ENCODE measurements at regions not wholly inside any gene's neighbourhood (a gene's known extent, or its start where the extent isn't known, plus 50 kb on each side); places are given as distances from the start of the nearest gene placed in this dataset.
"Not testable (repeated sequence)": the region's sequence is repeated elsewhere in the genome, so short reads cannot be mapped to it uniquely, and the experiment has no call there.

- TF ChIP-seq CTCF, POLR2A (IDR thresholded peaks at IDR 0.05): not testable (repeated sequence)
Observed at GRCh38 chr2:87658357-87658756, 89.5 kb upstream of the PLGLB2 start.
